A673 (cell line): ENCODE measurements at regions not wholly inside any gene's neighbourhood (a gene's known extent, or its start where the extent isn't known, plus 50 kb on each side); places are given as distances from the start of the nearest gene placed in this dataset.

ENCODE experiments used
- BruUV-seq: library from RNA; stranded (reverse); fragments of 400-500 nt; replicated peaks from 2 replicates; lab custom pipeline; 2021; lab: Mats Ljungman, UMichigan
- CTCF ChIA-PET: fragments of 300-600 bp; sonication (Branson Sonifier 250); formaldehyde crosslinking; loops from one replicate; lab custom pipeline; 2022; ENCODE audit warnings: antibody characterized with exemption; lab: Charles Lee
- POLR2A ChIA-PET: fragments of 300-600 bp; sonication (Branson Sonifier 250); formaldehyde crosslinking; loops from one replicate; lab custom pipeline; 2022; ENCODE audit warnings: antibody characterized with exemption; ENCODE audit not compliant: low non-redundant PET; lab: Charles Lee
- DNase-seq: peaks from one replicate; pipeline ENCODE4 v3.0.0-alpha.2; 2015; ENCODE audit warnings: low spot score
- H3K27ac ChIP-seq: fragments of 200-600 bp; sonication (generic); 2 replicates; pipeline ENCODE4 v1.5.1; 2016; ENCODE audit warnings: mixed run types, low read depth, mild to moderate bottlenecking, mixed read lengths, antibody characterized with exemption, low read length; ENCODE audit not compliant: poor library complexity, severe bottlenecking
- H3K27me3 ChIP-seq: fragments of 200-600 bp; sonication (generic); replicated peaks from 2 replicates; pipeline ENCODE4 v1.6.1; 2017; ENCODE audit warnings: mixed run types, low read depth, mild to moderate bottlenecking, mixed read lengths, antibody characterized with exemption, low read length; ENCODE audit not compliant: insufficient read depth, poor library complexity
- H3K36me3 ChIP-seq: fragments of 200-600 bp; sonication (generic); 2 replicates; pipeline ENCODE4 v1.6.1; 2016; ENCODE audit warnings: mixed run types, mild to moderate bottlenecking, mixed read lengths, antibody characterized with exemption, low read length; ENCODE audit not compliant: insufficient read depth, poor library complexity, severe bottlenecking
- H3K4me1 ChIP-seq: fragments of 200-600 bp; sonication (generic); 2 replicates; pipeline ENCODE4 v1.6.1; 2017; ENCODE audit warnings: mixed run types, mild to moderate bottlenecking, mixed read lengths, antibody characterized with exemption, low read length; ENCODE audit not compliant: insufficient read depth, poor library complexity, severe bottlenecking
- H3K4me3 ChIP-seq: fragments of 200-600 bp; sonication (generic); 2 replicates; pipeline ENCODE4 v1.5.1; 2016; ENCODE audit warnings: low read depth, mixed run types, mild to moderate bottlenecking, mixed read lengths, low read length; ENCODE audit not compliant: poor library complexity, severe bottlenecking
- H3K9me3 ChIP-seq: fragments of 200-600 bp; sonication (generic); 2 replicates; pipeline ENCODE4 v1.6.1; 2016; ENCODE audit warnings: mixed run types, low read depth, mild to moderate bottlenecking, mixed read lengths, antibody characterized with exemption, low read length; ENCODE audit not compliant: poor library complexity, severe bottlenecking
- CTCF ChIP-seq: fragments of 300-800, 200-600 bp; sonication (generic); conservative IDR thresholded peaks from 2 replicates; pipeline ENCODE4 v1.5.1; 2017; ENCODE audit warnings: low read depth, mild to moderate bottlenecking, antibody characterized with exemption, low read length, moderate library complexity, mixed read lengths
- EZH2 ChIP-seq: fragments of 200-600 bp; sonication (generic); IDR thresholded peaks from 2 replicates; pipeline ENCODE4 v1.6.1; 2017; ENCODE audit warnings: borderline replicate concordance, low read depth, mild to moderate bottlenecking, mixed read lengths, antibody characterized with exemption, low read length; ENCODE audit not compliant: poor library complexity, severe bottlenecking
- intact Hi-C: fragments of 100-400 bp; cut with micrococcal nuclease; formaldehyde crosslinking; loops from one replicate; pipeline ENCODE4 v1.10.0; 2022; ENCODE audit not compliant: unreplicated experiment

- CTCF ChIA-PET, result no interaction called here
- H3K9me3 ChIP-seq, result no peaks in the 10 kb centered on the region
- no peak overlapping the region for H3K27ac ChIP-seq
- TF ChIP-seq EZH2, result no peak
- TF ChIP-seq CTCF, result no peak
- H3K4me3 ChIP-seq, result no peak overlapping the region
- intact Hi-C loops, result no loop called here
- POLR2A ChIA-PET, result no interaction called here
- no peaks in the 10 kb centered on the region for H3K27me3 ChIP-seq
- BruUV-seq, result no TSS peak
- H3K4me1 ChIP-seq, result no peaks in the 10 kb centered on the region
- H3K36me3 ChIP-seq, result no peaks in the 10 kb centered on the region
- DNase-seq, result no peak
These were observed 235.0 kb upstream of the ERCC4 start for GRCh38 chr16:13684819-13685563.

DNA sequence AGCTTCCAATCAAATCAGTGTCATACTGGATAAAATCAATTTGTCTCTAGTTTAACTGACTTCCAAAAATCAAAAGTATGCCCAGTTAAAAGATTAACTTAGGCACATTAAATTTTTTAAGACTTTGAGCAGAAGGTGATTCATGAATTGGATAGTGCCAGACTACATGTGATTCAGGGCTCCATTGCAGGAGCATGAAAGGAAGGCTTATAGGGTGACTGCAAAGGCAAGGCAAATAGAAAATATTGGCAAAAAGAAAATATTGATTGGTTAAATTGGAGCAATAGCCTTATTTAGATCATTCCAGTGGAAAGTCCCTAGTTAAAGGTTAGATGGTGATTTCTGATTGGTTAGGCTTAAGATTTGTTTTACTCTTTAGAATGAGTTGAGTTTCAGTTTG is 223.9 kb upstream of the ERCC4 start:
- POLR2A ChIA-PET, result no interaction called here
- CTCF ChIA-PET, result no interaction called here
- Histone ChIP-seq H3K9me3 (peaks cover 6% of the 10 kb centered on the region), H3K4me1 (no peaks in the 10 kb centered on the region), H3K36me3 (no peaks in the 10 kb centered on the region), H3K27ac (no peak overlapping the region), H3K4me3 (no peak overlapping the region), H3K27me3 (no peaks in the 10 kb centered on the region)
- no peak for DNase-seq
- no TSS peak for BruUV-seq
- no peak for TF ChIP-seq EZH2
- no peak for TF ChIP-seq CTCF
- intact Hi-C loops, result no loop called here

GRCh38 chr16:13697013-13697412 is 222.9 kb upstream of the ERCC4 start:
- ChIA-PET CTCF (no interaction called here), POLR2A (no interaction called here)
- H3K9me3 ChIP-seq, result peaks cover 6% of the 10 kb centered on the region
- no peak overlapping the region for H3K4me3 ChIP-seq
- DNase-seq, result no peak
- H3K27ac ChIP-seq, result no peak overlapping the region
- intact Hi-C loops, result no loop called here
- BruUV-seq, result no TSS peak
- TF ChIP-seq EZH2 (no peak), CTCF (no peak)
- H3K4me1 ChIP-seq, result no peaks in the 10 kb centered on the region
- H3K27me3 ChIP-seq, result no peaks in the 10 kb centered on the region
- H3K36me3 ChIP-seq, result no peaks in the 10 kb centered on the region
